GM23338 (cell line): ENCODE measurements at regions not wholly inside any gene's neighbourhood (a gene's known extent, or its start where the extent isn't known, plus 50 kb on each side); places are given as distances from the start of the nearest gene placed in this dataset.

Experiments
- TF ChIP-seq, protein P1 (sequence below): IDR thresholded peaks from one replicate; pipeline ENCODE4 v1.6.1; 2018; ENCODE audit warnings: antibody characterized with exemption; ENCODE audit not compliant: unreplicated experiment
- TF ChIP-seq, protein P2 (sequence below), 2 experiments: fragments of 200-600 bp in 1 of 2; sonication (generic) in 1 of 2; conservative IDR thresholded peaks; 2 replicates each; pipeline versions ENCODE4 v1.5.1 to v1.6.1; 2016 to 2017; ENCODE audit warnings: antibody characterized with exemption in 2 of 2, low read depth in 2 of 2, mild to moderate bottlenecking in 2 of 2, moderate library complexity in 1 of 2

GRCh38 chr15:77839456-77839855 is 206.7 kb upstream of the LINGO1 start:
- TF ChIP-seq, protein P1, sequence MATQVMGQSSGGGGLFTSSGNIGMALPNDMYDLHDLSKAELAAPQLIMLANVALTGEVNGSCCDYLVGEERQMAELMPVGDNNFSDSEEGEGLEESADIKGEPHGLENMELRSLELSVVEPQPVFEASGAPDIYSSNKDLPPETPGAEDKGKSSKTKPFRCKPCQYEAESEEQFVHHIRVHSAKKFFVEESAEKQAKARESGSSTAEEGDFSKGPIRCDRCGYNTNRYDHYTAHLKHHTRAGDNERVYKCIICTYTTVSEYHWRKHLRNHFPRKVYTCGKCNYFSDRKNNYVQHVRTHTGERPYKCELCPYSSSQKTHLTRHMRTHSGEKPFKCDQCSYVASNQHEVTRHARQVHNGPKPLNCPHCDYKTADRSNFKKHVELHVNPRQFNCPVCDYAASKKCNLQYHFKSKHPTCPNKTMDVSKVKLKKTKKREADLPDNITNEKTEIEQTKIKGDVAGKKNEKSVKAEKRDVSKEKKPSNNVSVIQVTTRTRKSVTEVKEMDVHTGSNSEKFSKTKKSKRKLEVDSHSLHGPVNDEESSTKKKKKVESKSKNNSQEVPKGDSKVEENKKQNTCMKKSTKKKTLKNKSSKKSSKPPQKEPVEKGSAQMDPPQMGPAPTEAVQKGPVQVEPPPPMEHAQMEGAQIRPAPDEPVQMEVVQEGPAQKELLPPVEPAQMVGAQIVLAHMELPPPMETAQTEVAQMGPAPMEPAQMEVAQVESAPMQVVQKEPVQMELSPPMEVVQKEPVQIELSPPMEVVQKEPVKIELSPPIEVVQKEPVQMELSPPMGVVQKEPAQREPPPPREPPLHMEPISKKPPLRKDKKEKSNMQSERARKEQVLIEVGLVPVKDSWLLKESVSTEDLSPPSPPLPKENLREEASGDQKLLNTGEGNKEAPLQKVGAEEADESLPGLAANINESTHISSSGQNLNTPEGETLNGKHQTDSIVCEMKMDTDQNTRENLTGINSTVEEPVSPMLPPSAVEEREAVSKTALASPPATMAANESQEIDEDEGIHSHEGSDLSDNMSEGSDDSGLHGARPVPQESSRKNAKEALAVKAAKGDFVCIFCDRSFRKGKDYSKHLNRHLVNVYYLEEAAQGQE = no peak
- TF ChIP-seq, protein P2, sequence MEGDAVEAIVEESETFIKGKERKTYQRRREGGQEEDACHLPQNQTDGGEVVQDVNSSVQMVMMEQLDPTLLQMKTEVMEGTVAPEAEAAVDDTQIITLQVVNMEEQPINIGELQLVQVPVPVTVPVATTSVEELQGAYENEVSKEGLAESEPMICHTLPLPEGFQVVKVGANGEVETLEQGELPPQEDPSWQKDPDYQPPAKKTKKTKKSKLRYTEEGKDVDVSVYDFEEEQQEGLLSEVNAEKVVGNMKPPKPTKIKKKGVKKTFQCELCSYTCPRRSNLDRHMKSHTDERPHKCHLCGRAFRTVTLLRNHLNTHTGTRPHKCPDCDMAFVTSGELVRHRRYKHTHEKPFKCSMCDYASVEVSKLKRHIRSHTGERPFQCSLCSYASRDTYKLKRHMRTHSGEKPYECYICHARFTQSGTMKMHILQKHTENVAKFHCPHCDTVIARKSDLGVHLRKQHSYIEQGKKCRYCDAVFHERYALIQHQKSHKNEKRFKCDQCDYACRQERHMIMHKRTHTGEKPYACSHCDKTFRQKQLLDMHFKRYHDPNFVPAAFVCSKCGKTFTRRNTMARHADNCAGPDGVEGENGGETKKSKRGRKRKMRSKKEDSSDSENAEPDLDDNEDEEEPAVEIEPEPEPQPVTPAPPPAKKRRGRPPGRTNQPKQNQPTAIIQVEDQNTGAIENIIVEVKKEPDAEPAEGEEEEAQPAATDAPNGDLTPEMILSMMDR (conservative IDR thresholded peaks at IDR 0.05; ENCODE audit: low read depth in 2 of 2) = no peak
